Neural cell (in vitro differentiated cells): ENCODE measurements at regions not wholly inside any gene's neighbourhood (a gene's known extent, or its start where the extent isn't known, plus 50 kb on each side); places are given as distances from the start of the nearest gene placed in this dataset.

Experiments
- H2AFZ ChIP-seq: fragments of 200-600, 300-800 bp; sonication (generic), shearing (Covaris generic); 2 replicates; pipeline ENCODE4 v1.6.0; 2014; ENCODE audit warnings: low read depth, mild to moderate bottlenecking, antibody characterized with exemption, low read length, moderate library complexity
- H3F3A ChIP-seq: fragments of 200-600 bp; shearing (Covaris generic); 2 replicates; pipeline ENCODE4 v1.6.1; 2016; ENCODE audit warnings: mild to moderate bottlenecking, moderate library complexity, mixed read lengths, antibody characterized with exemption, low read length; ENCODE audit not compliant: insufficient read depth, poor library complexity, severe bottlenecking
- H3K27ac ChIP-seq: fragments of 200-600, 300-800 bp; sonication (generic), shearing (Covaris generic); 2 replicates; pipeline ENCODE4 v1.5.1; 2014; ENCODE audit warnings: mild to moderate bottlenecking, low read length, moderate library complexity
- H3K27me3 ChIP-seq: fragments of 300-800, 200-600 bp; sonication (generic), shearing (Covaris generic); 2 replicates; pipeline ENCODE4 v1.6.0; 2014; ENCODE audit warnings: mild to moderate bottlenecking, low read depth, low read length, moderate library complexity; ENCODE audit not compliant: insufficient read depth
- H3K36me3 ChIP-seq: fragments of 300-800, 200-600 bp; sonication (generic), shearing (Covaris generic); 2 replicates; pipeline ENCODE4 v1.5.1; 2014; ENCODE audit warnings: mild to moderate bottlenecking, antibody characterized with exemption, low read length, moderate library complexity; ENCODE audit not compliant: insufficient read depth
- H3K4me2 ChIP-seq: fragments of 300-800, 200-600 bp; sonication (generic), shearing (Covaris generic); 2 replicates; pipeline ENCODE4 v1.6.0; 2014; ENCODE audit warnings: mild to moderate bottlenecking, low read length
- H3K4me3 ChIP-seq: fragments of 300-800, 200-600 bp; sonication (generic), shearing (Covaris generic); 2 replicates; pipeline ENCODE4 v1.5.1; 2014; ENCODE audit warnings: mild to moderate bottlenecking, low read length, moderate library complexity
- H3K79me2 ChIP-seq: fragments of 200-600 bp; shearing (Covaris generic); replicated peaks from 2 replicates; pipeline ENCODE4 v1.6.0; 2014; ENCODE audit warnings: mild to moderate bottlenecking, low read length, moderate library complexity; ENCODE audit not compliant: insufficient read depth
- H3K9ac ChIP-seq: fragments of 300-800, 200-600 bp; sonication (generic), shearing (Covaris generic); 2 replicates; pipeline ENCODE4 v1.6.1; 2016; ENCODE audit warnings: mild to moderate bottlenecking, low read length, mixed read lengths
- H3K9me2 ChIP-seq: fragments of 200-600 bp; shearing (Covaris generic); 2 replicates; pipeline ENCODE4 v1.6.1; 2016; ENCODE audit warnings: mild to moderate bottlenecking, low read length, mixed read lengths; ENCODE audit not compliant: insufficient read depth
- H3K9me3 ChIP-seq: fragments of 200-600, 300-800 bp; sonication (generic), shearing (Covaris generic); 2 replicates; pipeline ENCODE4 v1.6.1; 2016; ENCODE audit warnings: mild to moderate bottlenecking, mixed run types, low read length, moderate library complexity, mixed read lengths
- H4K20me1 ChIP-seq: fragments of 200-600 bp; shearing (Covaris generic); 2 replicates; pipeline ENCODE4 v1.6.1; 2016; ENCODE audit warnings: mild to moderate bottlenecking, mixed run types; ENCODE audit not compliant: insufficient read depth
- CTCF ChIP-seq: fragments of 450-650 bp; IDR thresholded peaks from 2 replicates; pipeline ENCODE4 v1.5.1; 2014; ENCODE audit warnings: antibody characterized with exemption, mild to moderate bottlenecking, moderate library complexity; ENCODE audit not compliant: poor library complexity, severe bottlenecking
- EP300 ChIP-seq: fragments of 450-650 bp; conservative IDR thresholded peaks from 2 replicates; pipeline ENCODE4 v1.6.1; 2014; ENCODE audit warnings: antibody characterized with exemption, mild to moderate bottlenecking, moderate library complexity; ENCODE audit not compliant: poor library complexity, severe bottlenecking
- EZH2 ChIP-seq: fragments of 200-600, 300-800 bp; shearing (Covaris generic), sonication (generic); IDR thresholded peaks from 2 replicates; pipeline ENCODE4 v1.6.1; 2014; ENCODE audit warnings: antibody characterized with exemption, low read length, borderline replicate concordance, mild to moderate bottlenecking; ENCODE audit not compliant: insufficient read depth, poor library complexity, severe bottlenecking
- MXI1 ChIP-seq: fragments of 450-650 bp; conservative IDR thresholded peaks from 2 replicates; pipeline ENCODE4 v1.6.1; 2014; ENCODE audit warnings: antibody characterized with exemption, mild to moderate bottlenecking; ENCODE audit not compliant: poor library complexity, severe bottlenecking
- POLR2AphosphoS5 ChIP-seq: IDR thresholded peaks from 2 replicates; pipeline ENCODE4 v1.6.1; 2012
- RAD21 ChIP-seq: fragments of 450-650 bp; conservative IDR thresholded peaks from 2 replicates; pipeline ENCODE4 v1.6.1; 2014; ENCODE audit warnings: antibody characterized with exemption, mild to moderate bottlenecking, moderate library complexity
- REST ChIP-seq: IDR thresholded peaks from 2 replicates; pipeline ENCODE4 v1.6.1; 2012; ENCODE audit warnings: borderline replicate concordance
- SMC3 ChIP-seq: fragments of 450-650 bp; conservative IDR thresholded peaks from 2 replicates; pipeline ENCODE4 v1.6.1; 2014; ENCODE audit warnings: antibody characterized with exemption, mild to moderate bottlenecking, moderate library complexity; ENCODE audit not compliant: poor library complexity
- TAF1 ChIP-seq: IDR thresholded peaks from 2 replicates; pipeline ENCODE4 v1.6.1; 2012; ENCODE audit warnings: low read depth

GRCh38 chr14:23881282-23881681, 72.3 kb upstream of the DHRS4 start:
- TF ChIP-seq EP300, result no peak
- no peak for TF ChIP-seq TAF1
- no peak for TF ChIP-seq RAD21
- no peak for TF ChIP-seq REST
- TF ChIP-seq SMC3, result no peak
- TF ChIP-seq POLR2AphosphoS5, result no peak
- no peak for TF ChIP-seq EZH2
- TF ChIP-seq MXI1, result no peak
- no peak for TF ChIP-seq CTCF
- Histone ChIP-seq H3K4me3 (no peak overlapping the region), H3K9ac (no peak overlapping the region), H3K4me2 (no peak overlapping the region), H3K9me3 (no peaks in the 10 kb centered on the region), H4K20me1 (no peaks in the 10 kb centered on the region), H3F3A (no peaks in the 10 kb centered on the region), H2AFZ (no peak overlapping the region), H3K27ac (no peak overlapping the region), H3K36me3 (no peaks in the 10 kb centered on the region), H3K79me2 (no peaks in the 10 kb centered on the region), H3K9me2 (no peaks in the 10 kb centered on the region), H3K27me3 (no peaks in the 10 kb centered on the region)

- Histone ChIP-seq H3K9me2 (no peaks in the 10 kb centered on the region), H3F3A (no peaks in the 10 kb centered on the region), H3K79me2 (no peaks in the 10 kb centered on the region), H4K20me1 (no peaks in the 10 kb centered on the region), H3K9ac (no peak overlapping the region), H2AFZ (peak overlapping the region; percentile 23), H3K4me3 (peak overlapping the region; percentile 11), H3K9me3 (no peaks in the 10 kb centered on the region), H3K27ac (peak overlapping the region; percentile 51), H3K36me3 (no peaks in the 10 kb centered on the region), H3K27me3 (no peaks in the 10 kb centered on the region), H3K4me2 (peak overlapping the region; percentile 54)
- no peak for TF ChIP-seq CTCF
- TF ChIP-seq MXI1, result no peak
- TF ChIP-seq SMC3, result no peak
- TF ChIP-seq TAF1, result no peak
- TF ChIP-seq EP300, result no peak
- no peak for TF ChIP-seq RAD21
Observed at GRCh38 chr14:23883684-23884540, 69.7 kb upstream of the DHRS4 start.
